ENCODE measurements at regions not wholly inside any gene's neighbourhood (a gene's known extent, or its start where the extent isn't known, plus 50 kb on each side); places are given as distances from the start of the nearest gene placed in this dataset.

DNA sequence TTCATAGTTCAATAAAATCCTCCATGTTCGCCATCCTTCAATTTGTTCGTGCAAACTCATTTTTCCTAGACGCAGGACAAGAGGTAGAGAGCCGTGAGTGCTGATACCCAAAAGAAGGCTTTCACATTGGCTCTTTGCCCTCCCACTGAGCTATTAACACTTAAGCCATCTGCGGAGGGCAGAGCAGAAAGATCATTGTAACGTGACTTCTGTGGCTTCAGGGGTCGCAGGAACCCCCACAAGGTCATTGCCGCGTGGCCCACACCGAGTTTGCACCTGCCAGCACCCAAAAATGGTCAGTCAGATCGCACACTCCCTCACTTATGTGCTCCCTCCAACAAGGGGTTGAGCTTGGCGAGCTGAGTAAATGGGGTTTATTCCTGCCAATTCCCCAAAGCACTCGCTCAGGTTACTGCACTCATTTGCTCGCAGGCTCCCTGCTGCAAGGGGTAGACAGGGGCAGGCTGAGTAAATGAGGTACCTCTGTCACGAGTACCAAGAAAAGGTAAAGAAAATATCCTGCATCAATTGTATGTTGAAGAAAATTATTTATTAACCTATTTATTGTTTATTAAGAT lies 144.1 kb downstream of the PRR20E start:
- Histone ChIP-seq H3K27me3 (ENCODE audit: control insufficient read depth, insufficient read depth, low read length) (no peaks in the 10 kb centered on the region), H3K9ac (ENCODE audit: low read length in 3 of 3) (no peak overlapping the region), H3K36me3 (ENCODE audit: control insufficient read depth in 2 of 3, insufficient read depth in 3 of 3, low read length in 3 of 3) (no peaks in the 10 kb centered on the region), H3K9me3 (ENCODE audit: control insufficient read depth in 2 of 3, insufficient read depth in 1 of 3, low read length in 3 of 3) (no peaks in the 10 kb centered on the region), H3K4me1 (ENCODE audit: control insufficient read depth in 2 of 3, insufficient read depth in 2 of 3, low read depth in 1 of 3, low read length in 3 of 3) (no peaks in the 10 kb centered on the region), H3K4me3 (ENCODE audit: low read length in 3 of 3) (no peak overlapping the region), H3K27ac (ENCODE audit: low read depth in 2 of 2, low read length in 2 of 2) (no peak overlapping the region)
- TF ChIP-seq, protein P1, sequence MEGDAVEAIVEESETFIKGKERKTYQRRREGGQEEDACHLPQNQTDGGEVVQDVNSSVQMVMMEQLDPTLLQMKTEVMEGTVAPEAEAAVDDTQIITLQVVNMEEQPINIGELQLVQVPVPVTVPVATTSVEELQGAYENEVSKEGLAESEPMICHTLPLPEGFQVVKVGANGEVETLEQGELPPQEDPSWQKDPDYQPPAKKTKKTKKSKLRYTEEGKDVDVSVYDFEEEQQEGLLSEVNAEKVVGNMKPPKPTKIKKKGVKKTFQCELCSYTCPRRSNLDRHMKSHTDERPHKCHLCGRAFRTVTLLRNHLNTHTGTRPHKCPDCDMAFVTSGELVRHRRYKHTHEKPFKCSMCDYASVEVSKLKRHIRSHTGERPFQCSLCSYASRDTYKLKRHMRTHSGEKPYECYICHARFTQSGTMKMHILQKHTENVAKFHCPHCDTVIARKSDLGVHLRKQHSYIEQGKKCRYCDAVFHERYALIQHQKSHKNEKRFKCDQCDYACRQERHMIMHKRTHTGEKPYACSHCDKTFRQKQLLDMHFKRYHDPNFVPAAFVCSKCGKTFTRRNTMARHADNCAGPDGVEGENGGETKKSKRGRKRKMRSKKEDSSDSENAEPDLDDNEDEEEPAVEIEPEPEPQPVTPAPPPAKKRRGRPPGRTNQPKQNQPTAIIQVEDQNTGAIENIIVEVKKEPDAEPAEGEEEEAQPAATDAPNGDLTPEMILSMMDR (IDR thresholded peaks at IDR 0.05; ENCODE audit: borderline replicate concordance, extremely low read depth, insufficient read depth), result no peak
- no peak for DNase-seq
- FAIRE-seq, result no peak
- intact Hi-C loops (cut with DNase I), result no loop called here

GRCh38 chr13:57314897-57315520 lies 148.0 kb downstream of the PRR20E start:
- Histone ChIP-seq H3K4me3 (ENCODE audit: low read length in 3 of 3) (no peak overlapping the region), H3K27me3 (ENCODE audit: control insufficient read depth, insufficient read depth, low read length) (no peaks in the 10 kb centered on the region), H3K4me1 (ENCODE audit: control insufficient read depth in 2 of 3, insufficient read depth in 2 of 3, low read depth in 1 of 3, low read length in 3 of 3) (no peaks in the 10 kb centered on the region), H3K36me3 (ENCODE audit: control insufficient read depth in 2 of 3, insufficient read depth in 3 of 3, low read length in 3 of 3) (no peaks in the 10 kb centered on the region), H3K9ac (ENCODE audit: low read length in 3 of 3) (no peak overlapping the region), H3K9me3 (ENCODE audit: control insufficient read depth in 2 of 3, insufficient read depth in 1 of 3, low read length in 3 of 3) (no peaks in the 10 kb centered on the region), H3K27ac (ENCODE audit: low read depth in 2 of 2, low read length in 2 of 2) (no peak overlapping the region)
- FAIRE-seq (no peak), DNase-seq (no peak)
- TF ChIP-seq, protein P1 (IDR thresholded peaks at IDR 0.05; ENCODE audit: borderline replicate concordance, extremely low read depth, insufficient read depth), result no peak
- intact Hi-C loops (cut with DNase I), result no loop called here

GRCh38 chr13:57326532-57326931 lies 159.5 kb downstream of the PRR20E start:
- no peak for FAIRE-seq

More at GRCh38 chr13:57326532-57326931, 159.5 kb downstream of the PRR20E start:
- intact Hi-C loops (cut with DNase I), result no loop called here
- H3K9me3 ChIP-seq (ENCODE audit: control insufficient read depth in 2 of 3, insufficient read depth in 1 of 3, low read length in 3 of 3), result no peaks in the 10 kb centered on the region
- DNase-seq, result no peak
- no peaks in the 10 kb centered on the region for H3K36me3 ChIP-seq (ENCODE audit: control insufficient read depth in 2 of 3, insufficient read depth in 3 of 3, low read length in 3 of 3)
- H3K9ac ChIP-seq (ENCODE audit: low read length in 3 of 3), result no peak overlapping the region
- TF ChIP-seq, protein P1 (IDR thresholded peaks at IDR 0.05; ENCODE audit: borderline replicate concordance, extremely low read depth, insufficient read depth), result no peak
- no peaks in the 10 kb centered on the region for H3K4me1 ChIP-seq (ENCODE audit: control insufficient read depth in 2 of 3, insufficient read depth in 2 of 3, low read depth in 1 of 3, low read length in 3 of 3)
- no peak overlapping the region for H3K27ac ChIP-seq (ENCODE audit: low read depth in 2 of 2, low read length in 2 of 2)
- no peak overlapping the region for H3K4me3 ChIP-seq (ENCODE audit: low read length in 3 of 3)
- no peaks in the 10 kb centered on the region for H3K27me3 ChIP-seq (ENCODE audit: control insufficient read depth, insufficient read depth, low read length)
